Endometrium (tissue), 2 donors: ENCODE measurements at regions not wholly inside any gene's neighbourhood (a gene's known extent, or its start where the extent isn't known, plus 50 kb on each side); places are given as distances from the start of the nearest gene placed in this dataset.

Source experiments
- FAIRE-seq: peaks from 2 replicates; lab custom pipeline; 2012; peaks lifted over from hg19 to GRCh38; lab: Jason Lieb, UNC
- donor health status: control.
- donor health status: control.

DNA sequence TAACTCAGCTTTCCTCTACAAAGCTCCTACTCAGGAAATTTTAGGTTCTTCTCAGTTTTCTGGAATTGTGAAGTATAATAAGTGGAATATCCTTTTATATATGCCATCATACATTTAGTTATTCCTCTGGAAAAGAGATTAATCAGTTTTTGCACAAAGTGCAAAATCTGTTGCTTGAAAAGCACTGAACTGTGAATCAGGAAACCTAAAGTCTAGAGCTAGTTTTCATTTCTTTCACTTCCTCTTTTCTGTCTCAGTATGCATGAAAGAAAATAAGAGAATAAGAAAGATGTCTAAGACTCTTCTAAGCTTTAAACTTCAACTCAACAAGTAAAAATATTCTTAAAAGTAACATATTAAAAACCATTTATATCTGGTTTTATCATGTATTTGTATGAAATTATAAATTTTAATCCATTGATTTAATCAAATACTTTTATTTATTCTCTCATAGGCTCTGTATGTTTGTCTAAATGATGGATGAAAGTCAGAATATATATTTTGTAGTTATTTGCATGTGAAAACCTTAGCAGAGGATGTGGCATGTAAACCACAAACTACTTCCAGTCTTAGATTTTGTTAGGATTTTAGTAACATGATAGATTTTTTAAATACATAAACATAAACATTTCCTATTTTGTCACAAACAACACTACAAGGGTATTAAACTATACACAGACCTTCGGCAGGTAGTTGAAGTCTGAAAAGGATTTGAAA lies 1073.0 kb downstream of the XPNPEP1 start:
- peak; percentile 39 for FAIRE-seq

DNA sequence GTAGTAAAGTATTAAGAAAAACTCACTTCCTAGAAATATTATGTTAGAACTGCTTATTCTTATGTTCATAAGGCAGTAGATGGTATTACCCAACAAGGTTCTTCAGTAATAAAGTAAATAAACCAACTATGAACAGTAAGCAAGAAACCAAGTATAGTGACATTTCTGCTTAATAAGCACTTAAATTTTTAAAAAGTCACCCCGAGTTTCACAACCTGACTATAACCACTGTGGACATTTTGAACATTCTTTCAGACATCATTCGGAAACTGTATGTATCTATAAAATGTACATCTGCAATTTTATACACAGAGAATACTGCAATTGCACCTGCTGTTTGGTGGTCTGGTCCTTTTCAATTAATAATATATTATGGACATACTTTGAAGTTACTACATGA lies 1073.6 kb downstream of the XPNPEP1 start:
- FAIRE-seq = no peak

DNA sequence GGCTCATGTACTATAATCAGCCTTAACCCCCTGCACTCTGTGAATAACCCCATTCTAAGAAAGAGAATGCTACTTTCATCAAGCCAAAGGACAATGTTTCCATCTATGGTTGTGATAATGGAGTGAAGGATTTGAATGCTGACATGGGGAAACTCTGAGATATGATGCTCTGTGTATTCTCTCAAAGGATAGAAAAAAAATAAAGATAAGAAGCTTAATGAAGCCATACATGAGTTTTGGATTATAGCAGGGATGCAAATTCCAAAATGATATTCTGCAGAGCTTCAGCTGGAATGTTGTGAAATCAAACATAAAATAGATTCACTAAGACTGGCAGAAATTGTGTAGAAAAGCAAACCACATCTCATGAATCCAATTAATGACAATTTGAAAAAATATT lies 1074.1 kb downstream of the XPNPEP1 start:
- FAIRE-seq = no peak

DNA sequence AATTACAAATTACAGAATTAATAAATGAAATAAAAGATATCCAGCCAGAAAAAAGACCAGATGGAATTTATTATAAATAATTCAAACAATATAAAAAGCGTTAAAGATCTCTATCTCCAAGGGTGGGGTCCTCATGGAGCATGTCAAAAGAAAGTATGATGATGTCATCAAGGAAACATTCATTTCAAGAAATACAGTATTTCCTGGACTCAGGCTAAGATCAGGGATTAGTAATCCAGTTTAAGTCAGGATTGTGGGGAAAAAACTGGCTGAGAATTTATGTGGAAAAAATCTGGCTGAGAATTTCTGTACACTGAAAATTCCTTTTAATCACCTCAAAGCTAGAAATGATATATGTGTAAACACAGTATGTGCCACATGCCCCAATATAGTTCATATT lies 1075.3 kb downstream of the XPNPEP1 start:
- FAIRE-seq = no peak

DNA sequence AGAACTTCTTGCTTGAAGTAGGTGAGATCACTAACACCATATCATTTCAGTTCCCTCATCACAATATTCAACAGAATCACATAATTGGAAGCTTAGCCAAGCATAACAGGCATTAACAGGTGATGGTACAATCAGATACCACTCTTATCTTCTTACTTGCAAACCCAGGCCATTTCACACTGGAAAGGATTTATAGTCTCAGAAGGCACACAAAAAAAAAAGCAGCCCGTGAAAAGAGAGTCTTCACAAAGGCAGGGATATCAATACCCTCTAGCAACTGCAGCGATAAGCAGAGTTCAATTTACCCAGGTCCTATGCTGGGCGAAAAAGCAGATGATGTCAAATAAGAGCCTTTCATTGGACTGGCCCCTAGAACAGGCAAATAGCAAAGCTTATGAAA lies 1082.4 kb downstream of the XPNPEP1 start:
- FAIRE-seq = no peak

DNA sequence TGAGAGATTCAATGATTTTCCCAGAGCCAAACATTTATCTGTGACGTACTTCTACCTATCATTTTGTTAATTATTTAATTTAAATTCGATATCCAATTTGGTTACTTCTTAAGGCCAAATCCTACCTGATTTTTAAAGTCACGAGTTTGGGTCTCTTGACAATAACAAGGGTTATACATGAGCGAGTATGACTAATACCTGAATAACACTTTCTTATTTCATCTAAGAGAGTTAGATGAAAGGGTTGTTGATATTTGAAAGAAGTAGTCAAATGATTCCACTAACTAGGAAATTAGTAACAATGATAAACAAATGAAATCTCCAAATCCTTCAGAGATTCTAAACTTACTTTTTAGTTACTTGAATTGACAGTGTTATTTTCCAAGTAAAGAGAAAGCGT lies 1086.9 kb downstream of the XPNPEP1 start:
- no peak for FAIRE-seq

DNA sequence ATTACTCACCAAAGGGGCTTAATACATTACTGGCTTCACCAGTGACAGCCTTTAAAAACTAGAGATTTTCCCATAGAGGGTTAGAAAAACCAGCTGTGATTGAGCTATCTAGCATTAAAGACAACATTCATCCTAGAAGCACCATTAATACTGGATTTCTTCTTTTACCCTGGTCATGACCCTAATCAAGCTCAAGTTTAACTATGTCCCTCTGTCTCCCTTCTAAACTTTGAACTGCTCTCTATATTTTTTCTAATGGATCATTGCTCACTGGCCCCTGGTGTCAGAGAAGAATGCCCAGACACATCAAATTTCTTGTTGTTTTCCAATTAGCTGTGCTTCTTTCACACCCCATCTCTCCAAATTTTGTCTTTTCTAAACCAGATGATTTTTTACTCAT lies 1101.3 kb downstream of the XPNPEP1 start:
- no peak for FAIRE-seq

DNA sequence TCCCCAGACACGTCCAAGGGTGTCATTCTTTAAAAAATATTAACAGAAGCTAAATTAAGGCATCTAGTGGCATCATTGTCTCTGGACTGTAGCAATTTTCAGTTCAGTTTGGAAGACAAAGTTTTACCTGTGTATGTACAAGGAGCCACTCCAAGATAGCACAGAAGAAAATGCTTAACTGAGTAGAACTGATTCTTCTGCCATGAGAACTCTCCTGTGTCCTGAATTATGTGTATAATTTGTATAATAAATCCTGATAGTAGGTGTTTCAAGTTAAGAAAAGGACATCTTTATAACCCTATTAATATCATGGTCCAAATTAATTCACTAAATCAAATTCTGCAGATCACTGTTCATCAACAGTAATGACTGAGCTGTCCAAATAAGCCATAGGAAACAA lies 1104.0 kb downstream of the XPNPEP1 start:
- no peak for FAIRE-seq

DNA sequence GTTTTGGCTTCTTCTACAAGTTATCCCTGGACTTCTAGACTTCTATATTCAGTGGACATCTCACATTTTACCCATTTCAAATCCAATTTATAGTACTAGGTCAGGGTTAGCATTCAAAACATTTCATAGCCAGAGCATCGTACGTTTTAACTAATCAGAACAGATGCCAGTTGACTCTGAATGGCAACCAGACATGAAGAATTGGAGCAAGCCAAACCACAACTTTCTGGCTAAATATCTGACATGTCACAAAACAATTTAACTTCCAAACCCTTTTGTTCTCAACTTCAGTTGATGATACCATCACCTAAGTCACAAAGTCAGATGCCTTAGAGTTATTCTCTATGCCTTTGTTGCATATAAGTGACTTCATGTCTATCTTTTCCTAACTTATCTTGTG lies 1105.7 kb downstream of the XPNPEP1 start:
- no peak for FAIRE-seq

DNA sequence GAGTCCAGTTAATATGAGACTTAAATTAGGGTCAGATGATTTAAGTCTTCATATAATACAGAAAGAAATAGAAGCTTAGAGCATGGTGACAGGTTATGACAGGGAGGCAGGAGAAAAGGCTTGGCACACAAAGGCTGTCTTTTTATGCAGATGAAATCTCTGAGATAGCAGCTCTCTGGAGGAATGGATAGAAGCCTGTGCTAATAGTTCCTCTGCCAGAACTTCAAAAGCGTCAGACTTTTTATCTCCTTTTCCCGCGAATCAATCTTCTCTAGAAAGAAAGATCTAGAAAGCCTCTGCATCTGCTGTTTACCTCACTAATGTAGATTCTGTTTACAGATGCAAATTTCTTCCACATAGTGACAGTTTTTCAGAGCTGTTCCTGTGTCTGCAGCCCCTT lies 1106.2 kb downstream of the XPNPEP1 start:
- no peak for FAIRE-seq

DNA sequence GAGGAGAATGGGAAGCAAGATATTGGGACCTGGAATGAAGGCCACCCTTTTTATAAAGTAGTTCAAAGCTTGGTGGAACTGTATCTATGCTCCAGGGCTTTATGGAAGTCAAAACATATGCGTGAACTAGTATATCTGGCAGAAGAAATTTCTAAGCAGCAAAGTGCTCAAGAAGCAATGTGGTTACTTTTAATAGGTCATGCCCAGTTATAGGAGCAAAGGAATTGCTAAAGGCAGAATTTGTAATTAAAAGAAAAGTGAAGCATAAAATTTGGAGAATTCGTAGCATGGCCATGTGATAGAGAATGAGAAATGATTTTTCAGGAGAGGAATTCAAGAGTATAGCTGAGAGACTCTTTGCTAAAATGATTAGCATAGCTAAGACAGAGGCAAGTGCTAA lies 1110.4 kb downstream of the XPNPEP1 start:
- no peak for FAIRE-seq

DNA sequence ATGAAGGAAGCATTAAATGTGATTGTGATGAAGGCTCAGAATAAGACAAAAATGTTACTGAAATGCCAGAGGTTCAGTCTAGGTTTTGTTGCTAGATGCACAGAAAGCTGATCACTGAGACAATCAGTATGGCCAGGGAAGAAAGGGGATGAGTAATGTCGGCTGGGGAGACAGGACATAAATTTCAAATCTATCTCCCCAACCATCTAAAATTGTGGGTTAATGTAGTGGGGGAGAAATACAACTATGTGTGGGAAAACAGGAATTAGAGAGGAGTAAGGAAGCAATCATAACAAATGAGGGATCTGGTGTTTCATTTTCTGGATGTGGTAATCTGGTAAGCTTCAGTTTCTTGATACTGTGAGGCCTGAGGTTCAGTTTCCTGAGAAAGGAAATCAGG lies 1111.0 kb downstream of the XPNPEP1 start:
- no peak for FAIRE-seq

DNA sequence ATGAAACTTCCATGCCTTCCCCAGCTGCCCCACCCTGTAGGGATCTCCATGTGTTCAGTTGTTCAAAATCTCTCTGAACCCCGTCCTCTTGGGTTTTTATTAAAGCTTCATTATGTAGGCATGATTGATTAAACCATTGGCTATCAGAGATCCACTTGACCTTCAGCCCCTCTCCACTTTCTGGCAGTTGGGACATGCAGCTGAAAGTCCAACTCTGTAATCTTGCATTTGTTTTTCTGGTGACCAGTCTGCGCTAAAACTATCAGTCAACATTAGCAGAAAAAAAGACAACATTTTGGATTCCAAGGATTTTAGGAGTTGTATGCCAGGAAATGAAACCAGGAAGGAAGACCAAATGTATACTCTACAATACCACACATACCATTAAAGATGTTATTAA lies 1115.1 kb downstream of the XPNPEP1 start:
- no peak for FAIRE-seq

DNA sequence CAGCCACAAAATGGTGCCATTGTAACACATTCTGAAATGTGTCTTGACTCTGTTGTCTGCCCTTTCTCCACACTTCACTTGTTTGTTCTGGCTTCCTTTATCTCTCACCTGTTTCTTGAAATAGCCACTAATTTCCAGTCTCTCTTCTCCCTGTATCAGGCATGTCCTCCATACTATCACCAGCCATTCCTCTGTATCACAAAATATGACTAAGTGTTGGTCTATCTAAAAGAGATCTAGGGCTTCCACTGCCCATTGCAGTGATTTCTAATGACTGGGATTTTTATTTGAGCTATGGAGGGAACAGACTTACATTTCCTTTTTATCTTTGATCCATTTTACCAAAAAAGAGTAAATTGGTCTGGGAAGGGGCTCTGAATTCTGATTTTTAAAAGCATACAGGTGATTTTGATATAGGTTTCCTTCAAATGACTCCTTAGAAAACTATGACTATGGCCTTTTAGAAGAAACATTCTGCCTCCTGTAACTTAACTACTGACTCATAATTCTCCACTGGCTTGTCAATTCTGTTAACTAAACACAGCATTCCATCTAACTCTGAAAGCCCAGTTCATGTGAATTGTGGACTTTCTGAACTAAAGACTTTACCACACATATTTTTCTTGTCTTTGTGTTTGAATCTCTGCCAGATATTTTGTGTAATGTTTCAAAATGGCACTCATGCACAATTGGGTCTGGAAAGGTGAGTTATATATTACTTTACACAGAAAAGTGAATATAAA lies 1121.4 kb downstream of the XPNPEP1 start:
- FAIRE-seq = no peak

DNA sequence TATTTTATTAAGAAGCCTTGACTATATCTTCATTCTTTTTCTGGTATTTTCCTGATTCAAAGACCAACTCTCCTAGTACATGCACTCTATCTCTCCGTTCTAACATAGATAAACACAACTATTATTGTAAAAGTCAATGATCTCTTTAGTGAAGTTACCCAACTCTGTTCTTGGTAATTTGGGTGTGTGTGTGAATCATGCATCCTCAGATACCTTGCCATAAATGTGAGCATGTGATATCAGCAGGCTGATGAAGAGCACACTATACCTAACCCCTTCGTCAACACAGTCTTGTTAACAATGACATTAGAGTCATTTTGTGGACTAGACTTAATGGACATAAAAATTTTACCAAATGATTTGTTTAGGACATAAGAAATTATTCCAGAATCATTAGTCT lies 1122.1 kb downstream of the XPNPEP1 start:
- no peak for FAIRE-seq

DNA sequence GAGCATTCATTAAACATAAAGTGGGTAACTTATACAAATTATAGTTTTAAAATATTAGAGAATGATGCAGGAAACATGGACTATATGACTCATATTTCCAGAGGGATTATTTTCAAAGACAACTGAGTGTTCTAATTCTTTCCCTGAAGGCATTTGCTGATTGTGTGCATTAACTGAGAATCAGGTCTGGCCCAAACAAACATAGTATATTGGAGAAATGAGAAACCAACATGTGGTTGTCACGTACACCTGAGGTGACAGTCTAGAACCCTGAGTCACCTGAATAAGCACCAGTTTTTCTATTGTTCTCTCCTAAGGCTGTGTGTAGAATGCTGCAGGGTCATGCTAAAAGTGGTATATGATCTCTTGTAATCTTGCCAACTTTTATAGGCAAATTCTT lies 1125.7 kb downstream of the XPNPEP1 start:
- no peak for FAIRE-seq

DNA sequence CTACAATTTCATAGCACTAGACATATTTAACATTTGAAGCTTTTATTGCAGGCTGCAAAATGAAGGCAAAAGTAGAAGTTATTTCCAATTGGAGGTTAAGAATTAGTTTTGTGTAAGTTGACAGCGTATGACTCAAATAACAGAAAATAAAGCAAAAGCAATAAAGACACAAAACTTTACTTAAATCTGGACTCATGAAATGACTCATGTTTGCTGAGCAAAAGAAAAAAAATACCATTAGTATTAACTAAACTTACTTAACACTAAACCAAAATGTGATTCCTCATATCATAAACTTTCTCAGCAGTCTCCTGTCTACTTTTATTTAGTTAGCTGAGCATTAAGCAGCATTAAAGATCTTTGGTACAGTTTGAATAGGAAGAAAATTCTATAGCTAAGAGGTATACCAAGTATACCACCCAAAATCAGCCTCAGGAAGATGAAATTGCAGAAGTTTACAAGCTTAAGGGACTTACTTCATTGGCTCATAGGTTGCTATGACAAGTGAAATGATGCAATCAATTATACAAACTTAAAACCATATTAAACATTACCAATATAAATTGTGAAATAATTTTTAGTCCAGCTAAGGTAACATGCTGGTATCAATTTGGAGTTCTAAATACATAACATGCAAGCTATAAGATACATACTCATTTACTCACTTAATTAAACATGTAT lies 1131.4 kb downstream of the XPNPEP1 start:
- no peak for FAIRE-seq

DNA sequence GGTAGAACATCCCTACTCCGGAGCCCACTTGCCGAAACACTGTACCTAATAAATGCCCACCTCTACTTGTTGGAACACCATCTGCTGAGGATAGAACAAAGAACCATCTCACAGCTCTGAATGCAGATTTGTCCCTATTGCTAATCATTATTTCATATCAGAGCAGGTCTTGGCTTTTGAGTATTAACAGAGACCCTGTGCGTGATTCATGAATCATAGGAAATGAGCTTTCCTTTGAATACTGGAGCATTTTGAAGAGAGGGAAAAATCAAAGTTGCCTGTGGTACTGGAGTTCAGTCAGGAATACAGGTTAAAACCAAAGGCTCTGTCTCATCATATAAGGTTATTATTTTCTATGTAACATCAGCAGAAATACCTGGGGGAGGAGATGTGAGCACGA lies 1132.3 kb downstream of the XPNPEP1 start:
- no peak for FAIRE-seq

DNA sequence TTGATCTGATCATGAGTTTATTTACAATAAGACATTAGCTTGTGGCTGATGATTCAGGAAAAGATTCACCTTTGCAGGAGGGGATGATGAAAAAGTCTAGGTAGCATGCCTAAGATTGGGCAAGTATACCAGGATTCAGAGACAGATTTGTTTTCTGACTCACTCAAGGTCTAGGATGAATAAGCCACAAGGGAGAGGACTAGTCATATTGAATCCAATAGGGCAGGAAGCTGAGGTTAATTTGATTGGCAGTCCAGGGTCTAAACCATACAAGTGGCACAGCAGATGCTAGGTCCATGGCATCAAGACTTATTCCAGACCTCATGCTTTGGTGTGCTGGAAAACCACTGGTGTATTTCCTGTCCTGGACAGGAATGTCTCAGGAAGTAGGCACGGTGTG lies 1133.4 kb downstream of the XPNPEP1 start:
- no peak for FAIRE-seq

DNA sequence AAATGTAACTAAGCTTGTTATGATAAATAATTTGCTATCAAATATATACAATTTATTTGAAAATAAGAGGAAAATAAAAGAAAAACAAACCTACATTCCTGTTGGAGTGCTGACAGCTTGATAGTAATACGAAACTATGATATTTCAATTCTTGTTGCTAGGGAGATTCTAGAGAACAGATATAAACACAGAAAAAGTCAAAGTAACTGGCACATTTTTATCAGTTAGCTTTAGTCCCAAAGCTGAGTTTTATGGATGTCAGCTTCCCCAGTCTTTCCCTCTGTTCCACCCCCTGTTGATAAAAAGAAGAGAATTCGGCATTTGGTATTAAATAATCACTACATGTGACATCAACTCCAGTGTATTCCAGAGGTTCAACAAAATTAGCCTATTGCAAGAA lies 1134.0 kb downstream of the XPNPEP1 start:
- FAIRE-seq = no peak

DNA sequence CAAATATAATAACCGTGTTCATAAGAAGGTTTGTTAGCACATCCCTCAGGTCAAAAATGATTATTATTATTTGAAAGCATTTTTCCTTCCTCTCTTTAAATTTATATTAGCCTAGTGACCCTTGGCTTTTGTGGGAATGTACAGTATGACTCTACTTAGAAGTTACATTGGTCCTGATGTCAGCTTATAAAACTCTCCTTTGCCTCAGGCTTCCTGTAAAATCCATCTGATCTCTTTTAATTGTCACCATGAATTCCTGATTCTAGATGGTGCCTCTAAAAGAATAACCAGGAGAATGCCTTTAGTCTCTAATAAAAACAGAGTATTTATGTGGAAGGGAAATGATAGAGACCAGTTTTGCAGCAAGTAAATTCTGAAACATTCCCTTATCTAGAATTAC lies 1134.4 kb downstream of the XPNPEP1 start:
- FAIRE-seq = no peak

DNA sequence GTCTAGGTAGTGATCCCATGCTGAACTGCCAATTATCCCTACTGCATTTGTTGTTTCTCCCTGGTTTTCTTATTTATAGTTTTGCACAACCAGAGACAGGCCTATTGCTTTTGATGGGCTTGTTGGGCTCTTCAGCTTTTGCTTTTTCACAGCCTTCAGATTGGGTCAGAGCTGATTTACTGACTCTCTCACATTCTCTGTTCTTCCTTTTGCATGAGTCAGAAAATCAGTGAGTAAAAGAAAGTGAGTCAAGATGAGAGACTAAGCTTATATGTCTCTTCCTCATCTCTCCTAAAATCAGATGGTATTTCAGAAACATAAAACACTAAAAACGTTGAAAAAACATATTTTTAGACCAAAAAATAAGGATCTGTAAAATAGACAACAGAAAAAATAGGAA lies 1135.4 kb downstream of the XPNPEP1 start:
- no peak for FAIRE-seq

DNA sequence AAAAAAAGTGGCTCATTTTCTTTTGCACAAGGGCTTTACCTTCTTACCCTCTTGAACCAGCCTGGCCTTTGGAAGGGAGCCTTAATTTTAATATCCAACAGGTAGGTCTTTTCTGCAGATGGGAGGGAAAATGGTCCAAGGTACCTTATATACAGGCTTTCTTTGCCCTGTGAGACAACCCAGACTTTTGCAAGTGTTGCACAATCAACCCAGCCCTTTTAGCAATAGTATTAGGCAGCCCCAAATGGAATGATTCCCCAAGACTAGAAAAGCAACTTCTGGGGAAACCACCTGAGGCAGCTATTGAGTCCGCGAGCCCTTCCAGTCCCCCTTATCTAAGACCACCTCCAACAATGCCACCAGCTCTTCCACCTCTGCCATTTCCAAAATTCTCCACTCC lies 1138.3 kb downstream of the XPNPEP1 start:
- no peak for FAIRE-seq

DNA sequence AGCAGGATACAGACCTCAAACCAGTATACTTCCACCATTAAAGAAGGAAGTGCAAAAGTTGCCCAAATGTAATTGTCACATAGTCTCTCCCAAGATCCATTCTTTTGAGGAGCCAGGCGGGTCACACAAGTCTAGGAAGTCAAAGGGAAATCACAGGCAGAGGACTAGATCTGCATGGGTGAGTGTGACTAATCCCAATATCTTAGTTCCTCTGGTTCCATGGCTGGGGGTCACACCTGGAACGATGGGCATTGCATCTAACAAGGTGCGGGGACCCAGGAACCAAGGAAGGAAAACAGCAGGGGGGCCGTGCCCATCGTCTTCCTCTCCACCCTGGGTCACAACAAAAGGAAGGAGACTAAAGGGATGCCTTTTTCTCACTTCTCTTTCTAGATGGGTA lies 1138.8 kb downstream of the XPNPEP1 start:
- no peak for FAIRE-seq
